ENCODE measurements at regions not wholly inside any gene's neighbourhood (a gene's known extent, or its start where the extent isn't known, plus 50 kb on each side); places are given as distances from the start of the nearest gene placed in this dataset.

- no peak for TF ChIP-seq CTCF (IDR thresholded peaks at IDR 0.05; ENCODE audit: low read length, missing control alignments)
- no peak overlapping the region for H3K4me3 ChIP-seq (replicated peaks; ENCODE audit: low read depth, low read length)
- DNase-seq (ENCODE audit: low read depth), result no peak
Measured at GRCh38 chrX:20488473-20488872, 221.8 kb upstream of the RPS6KA3 start.

- H3K4me3 ChIP-seq (replicated peaks; ENCODE audit: low read depth, low read length), result no peak overlapping the region
- peak; percentile 30 for DNase-seq (ENCODE audit: low read depth)
- no peak for TF ChIP-seq CTCF (IDR thresholded peaks at IDR 0.05; ENCODE audit: low read length, missing control alignments)
Measured at GRCh38 chrX:20487227-20487626, 220.5 kb upstream of the RPS6KA3 start.

GRCh38 chrX:20481632-20482031 lies 214.9 kb upstream of the RPS6KA3 start:
- no peak for DNase-seq (ENCODE audit: low read depth)
- no peak for TF ChIP-seq CTCF (IDR thresholded peaks at IDR 0.05; ENCODE audit: low read length, missing control alignments)
- H3K4me3 ChIP-seq (replicated peaks; ENCODE audit: low read depth, low read length), result no peak overlapping the region

GRCh38 chrX:20479896-20480295 lies 213.2 kb upstream of the RPS6KA3 start:
- no peak overlapping the region for H3K4me3 ChIP-seq (replicated peaks; ENCODE audit: low read depth, low read length)
- DNase-seq (ENCODE audit: low read depth), result no peak
- TF ChIP-seq CTCF (IDR thresholded peaks at IDR 0.05; ENCODE audit: low read length, missing control alignments), result no peak

- no peak for DNase-seq (ENCODE audit: low read depth)
- no peak for TF ChIP-seq CTCF (IDR thresholded peaks at IDR 0.05; ENCODE audit: low read length, missing control alignments)
- no peak overlapping the region for H3K4me3 ChIP-seq (replicated peaks; ENCODE audit: low read depth, low read length)
Measured at GRCh38 chrX:20479048-20479447, 212.3 kb upstream of the RPS6KA3 start.

- TF ChIP-seq CTCF (IDR thresholded peaks at IDR 0.05; ENCODE audit: low read length, missing control alignments), result no peak
Measured at GRCh38 chrX:20477836-20478524, 211.3 kb upstream of the RPS6KA3 start.

GRCh38 chrX:20477219-20477618 lies 210.5 kb upstream of the RPS6KA3 start:
- no peak for TF ChIP-seq CTCF (IDR thresholded peaks at IDR 0.05; ENCODE audit: low read length, missing control alignments)
- H3K4me3 ChIP-seq (replicated peaks; ENCODE audit: low read depth, low read length), result no peak overlapping the region
- DNase-seq (ENCODE audit: low read depth), result no peak

More at GRCh38 chrX:20477836-20478524, 211.3 kb upstream of the RPS6KA3 start:
- DNase-seq (ENCODE audit: low read depth), result no peak
- H3K4me3 ChIP-seq (replicated peaks; ENCODE audit: low read depth, low read length), result no peak overlapping the region
